Fibroblast of the aortic adventitia (primary cell): ENCODE measurements at regions not wholly inside any gene's neighbourhood (a gene's known extent, or its start where the extent isn't known, plus 50 kb on each side); places are given as distances from the start of the nearest gene placed in this dataset.

Experiments
- DNase-seq: peaks from one replicate; pipeline ENCODE4 v3.0.0-alpha.2; 2010; ENCODE audit warnings: low read depth
- H3K4me3 ChIP-seq: 2 replicates; pipeline ENCODE4 v1.5.1; 2011; ENCODE audit warnings: low read depth, mild to moderate bottlenecking, control low read depth, low read length, moderate library complexity
- TF ChIP-seq, protein P1 (sequence below): IDR thresholded peaks from 2 replicates; pipeline ENCODE4 v1.5.1; 2011; ENCODE audit warnings: mild to moderate bottlenecking, low read length, control low read depth, inconsistent platforms; ENCODE audit not compliant: insufficient read depth

DNA sequence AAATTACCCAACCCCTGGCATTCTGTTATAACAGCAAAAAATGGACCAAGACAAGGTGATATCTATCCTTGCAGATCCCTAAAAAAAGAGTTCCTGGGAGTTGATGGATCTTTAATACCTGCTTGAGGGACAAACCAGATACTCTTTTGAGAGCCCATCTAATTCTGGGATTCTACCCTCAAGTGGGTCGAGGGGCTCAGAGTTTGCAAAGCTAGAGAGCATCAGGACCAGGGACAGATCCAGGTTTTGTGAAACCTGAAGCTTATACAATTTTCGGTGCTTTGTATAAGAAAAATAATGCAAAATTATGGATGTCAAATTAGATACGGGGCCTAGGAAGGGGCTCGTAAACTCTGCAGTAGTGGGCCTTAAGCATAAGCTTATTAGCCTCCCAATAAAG is 130.5 kb upstream of the CRHR1 start:
- TF ChIP-seq, protein P1, sequence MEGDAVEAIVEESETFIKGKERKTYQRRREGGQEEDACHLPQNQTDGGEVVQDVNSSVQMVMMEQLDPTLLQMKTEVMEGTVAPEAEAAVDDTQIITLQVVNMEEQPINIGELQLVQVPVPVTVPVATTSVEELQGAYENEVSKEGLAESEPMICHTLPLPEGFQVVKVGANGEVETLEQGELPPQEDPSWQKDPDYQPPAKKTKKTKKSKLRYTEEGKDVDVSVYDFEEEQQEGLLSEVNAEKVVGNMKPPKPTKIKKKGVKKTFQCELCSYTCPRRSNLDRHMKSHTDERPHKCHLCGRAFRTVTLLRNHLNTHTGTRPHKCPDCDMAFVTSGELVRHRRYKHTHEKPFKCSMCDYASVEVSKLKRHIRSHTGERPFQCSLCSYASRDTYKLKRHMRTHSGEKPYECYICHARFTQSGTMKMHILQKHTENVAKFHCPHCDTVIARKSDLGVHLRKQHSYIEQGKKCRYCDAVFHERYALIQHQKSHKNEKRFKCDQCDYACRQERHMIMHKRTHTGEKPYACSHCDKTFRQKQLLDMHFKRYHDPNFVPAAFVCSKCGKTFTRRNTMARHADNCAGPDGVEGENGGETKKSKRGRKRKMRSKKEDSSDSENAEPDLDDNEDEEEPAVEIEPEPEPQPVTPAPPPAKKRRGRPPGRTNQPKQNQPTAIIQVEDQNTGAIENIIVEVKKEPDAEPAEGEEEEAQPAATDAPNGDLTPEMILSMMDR = no peak
- H3K4me3 ChIP-seq = no peak overlapping the region
- DNase-seq = no peak

DNA sequence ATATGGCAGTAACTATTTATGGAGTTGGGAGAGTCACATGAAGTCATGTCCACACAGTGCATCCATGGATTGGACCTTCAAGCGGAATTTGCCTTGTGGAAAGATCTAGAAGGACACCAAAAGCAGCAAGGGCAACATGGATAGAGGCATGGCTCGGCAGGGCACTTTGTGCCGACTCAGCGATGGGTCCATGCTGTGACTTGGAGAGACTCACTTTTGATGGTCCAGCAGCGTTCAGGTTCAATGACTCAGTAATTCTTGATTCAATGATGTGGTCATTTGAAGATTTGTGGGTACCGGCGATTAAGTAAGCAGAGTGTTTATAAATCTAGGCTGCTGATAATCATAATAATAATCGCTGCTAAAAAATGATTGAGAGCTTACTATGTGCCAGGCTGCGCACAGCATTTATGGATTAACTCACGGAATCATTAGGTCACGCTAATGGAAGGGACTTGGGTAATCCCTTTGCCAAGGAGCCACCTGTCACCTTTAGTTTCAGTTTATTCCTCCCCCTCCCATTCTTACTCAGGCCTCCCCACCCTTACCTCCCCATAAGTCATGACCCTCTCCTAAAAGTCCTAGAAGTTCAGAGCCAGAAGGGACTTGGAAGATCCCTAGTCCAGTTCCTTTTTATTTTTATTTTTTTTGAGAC is 127.5 kb upstream of the CRHR1 start:
- no peak for DNase-seq
- TF ChIP-seq, protein P1 = no peak
- H3K4me3 ChIP-seq = no peak overlapping the region

DNA sequence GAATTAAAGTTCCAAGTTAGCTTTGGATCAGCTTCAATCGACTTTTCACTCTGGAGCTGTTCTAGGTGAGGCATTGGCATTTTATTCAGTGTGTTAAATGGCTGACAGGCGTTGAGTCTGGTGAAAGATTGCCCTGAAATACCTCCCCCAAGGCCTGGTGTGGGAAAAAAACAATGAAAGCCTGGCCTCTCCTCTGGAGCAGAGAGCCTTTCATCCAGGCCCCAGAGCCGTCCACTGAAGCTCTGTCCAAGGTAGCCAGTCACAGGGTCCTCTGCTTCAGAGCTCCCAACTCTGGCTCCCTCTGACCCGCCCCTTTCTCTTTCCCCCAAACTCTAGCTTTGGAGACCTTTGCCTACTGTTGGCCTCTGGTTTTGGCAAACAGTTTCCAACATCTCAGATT is 123.6 kb upstream of the CRHR1 start:
- no peak overlapping the region for H3K4me3 ChIP-seq
- TF ChIP-seq, protein P1 = no peak
- no peak for DNase-seq

DNA sequence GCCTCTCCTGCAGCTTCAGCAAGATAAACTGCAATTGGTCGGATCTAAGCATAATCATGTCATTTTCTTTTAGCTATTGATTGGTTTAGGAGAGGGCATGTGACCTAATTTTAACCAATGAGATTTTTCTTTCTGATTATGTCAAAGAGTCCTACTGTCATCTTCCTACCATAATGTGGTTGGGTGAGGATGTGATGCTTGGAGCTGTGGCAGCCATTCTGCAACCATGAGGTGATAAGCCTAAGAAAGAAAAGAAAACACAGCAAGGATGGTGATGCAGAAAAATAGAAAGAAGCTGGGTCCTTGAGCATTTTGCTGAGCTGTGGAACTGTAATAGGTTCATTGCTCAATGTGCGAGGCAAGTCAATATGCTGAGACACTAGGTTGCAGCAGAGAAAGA is 121.7 kb upstream of the CRHR1 start:
- no peak overlapping the region for H3K4me3 ChIP-seq
- TF ChIP-seq, protein P1 = no peak

DNA sequence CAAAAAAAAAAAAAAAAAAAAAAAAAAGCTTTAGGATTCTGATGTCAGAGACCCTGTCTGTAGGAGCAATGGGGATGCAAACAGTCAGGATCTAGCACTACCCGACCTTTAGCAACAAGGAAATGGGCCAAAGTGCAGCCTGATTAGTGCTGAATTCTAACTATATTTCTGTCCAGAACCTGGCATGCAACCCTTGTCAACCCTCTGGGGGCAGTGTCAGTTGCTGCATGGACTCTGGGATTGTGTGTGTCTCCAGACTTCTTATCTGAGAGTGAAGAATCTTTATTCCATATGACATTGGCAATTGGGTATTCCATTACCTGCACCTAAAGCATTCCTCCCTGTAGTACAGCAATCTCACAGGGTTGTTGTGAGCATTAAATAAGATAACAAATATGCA is 120.3 kb upstream of the CRHR1 start:
- no peak overlapping the region for H3K4me3 ChIP-seq
- TF ChIP-seq, protein P1 = no peak
- DNase-seq = no peak

More for the DNA sequence above, 121.7 kb upstream of the CRHR1 start:
- no peak for DNase-seq

DNA sequence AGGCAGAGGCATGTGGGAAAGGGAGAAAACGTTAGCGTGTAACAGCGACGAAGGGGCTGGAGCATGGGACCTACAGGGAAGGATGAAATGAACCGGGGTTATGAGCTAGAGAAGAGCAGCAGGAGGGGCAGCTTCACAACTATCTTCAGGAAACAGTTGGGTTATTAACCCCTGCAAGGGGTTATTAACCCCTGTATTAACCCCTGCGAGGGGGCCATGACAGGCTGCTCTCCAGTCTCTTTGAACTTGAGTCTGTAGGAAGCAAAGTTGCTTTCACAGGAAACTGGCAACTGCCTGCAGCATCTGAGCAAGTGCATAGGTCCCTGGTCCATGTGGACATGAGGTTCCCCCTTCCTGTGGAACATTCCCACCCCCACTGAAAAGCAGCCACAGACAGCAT is 119.2 kb upstream of the CRHR1 start:
- no peak overlapping the region for H3K4me3 ChIP-seq
- TF ChIP-seq, protein P1 = no peak
- no peak for DNase-seq

DNA sequence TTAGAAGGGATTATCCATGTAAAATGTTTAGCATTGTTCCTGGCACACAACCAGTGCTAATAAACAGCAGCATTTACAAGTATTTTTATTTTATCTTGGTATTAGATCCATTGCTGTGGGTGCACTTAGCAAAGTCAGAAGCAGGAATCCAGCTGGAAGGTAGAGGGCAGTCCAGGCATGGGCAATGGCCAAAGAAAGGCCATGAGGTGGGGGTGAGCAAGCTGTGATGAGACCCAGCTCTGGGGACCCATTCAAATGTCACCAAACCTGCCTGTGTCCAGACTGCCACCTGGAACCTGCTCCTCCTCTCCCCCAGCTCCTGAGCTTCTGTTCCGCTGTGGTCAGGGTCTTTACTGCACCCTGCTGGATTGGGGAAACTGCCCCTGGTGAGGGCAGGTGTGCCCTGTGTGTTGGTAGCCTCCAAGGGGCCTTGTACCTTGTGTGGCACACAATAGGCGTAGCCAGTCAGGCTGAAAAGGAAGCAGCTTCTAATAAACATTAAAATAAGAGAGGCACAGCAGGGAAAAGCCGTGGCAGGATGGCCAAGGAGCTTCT is 118.0 kb upstream of the CRHR1 start:
- TF ChIP-seq, protein P1 = no peak

More for the DNA sequence above, 118.0 kb upstream of the CRHR1 start:
- DNase-seq = no peak
- H3K4me3 ChIP-seq = no peak overlapping the region
